ENCODE measurements at regions not wholly inside any gene's neighbourhood (a gene's known extent, or its start where the extent isn't known, plus 50 kb on each side); places are given as distances from the start of the nearest gene placed in this dataset.

- TF ChIP-seq CTCF (IDR thresholded peaks at IDR 0.05) = no peak
- peaks cover 10% of the 10 kb centered on the region for H3K4me1 ChIP-seq
- H3K27ac ChIP-seq = peak overlapping the region; percentile 64
- ATAC-seq (peak; percentile 89), DNase-seq (no peak)
- intact Hi-C loops (cut with DNase I) = no loop called here
- no peak overlapping the region for H3K4me3 ChIP-seq
- no peaks in the 10 kb centered on the region for H3K9me3 ChIP-seq
- H3K36me3 ChIP-seq = no peaks in the 10 kb centered on the region
- H3K27me3 ChIP-seq = no peaks in the 10 kb centered on the region
Observed at GRCh38 chr7:131219312-131220041, 108.2 kb upstream of the MKLN1 start.

GRCh38 chr7:131221061-131221460 is 106.6 kb upstream of the MKLN1 start:
- Histone ChIP-seq H3K27ac (no peak overlapping the region), H3K4me1 (peaks cover 10% of the 10 kb centered on the region), H3K36me3 (no peaks in the 10 kb centered on the region), H3K27me3 (no peaks in the 10 kb centered on the region), H3K4me3 (no peak overlapping the region), H3K9me3 (no peaks in the 10 kb centered on the region)
- intact Hi-C loops (cut with DNase I) = no loop called here
- DNase-seq (no peak), ATAC-seq (no peak)
- no peak for TF ChIP-seq CTCF (IDR thresholded peaks at IDR 0.05)

- H3K4me1 ChIP-seq = peaks cover 10% of the 10 kb centered on the region
- intact Hi-C loops (cut with DNase I) = no loop called here
- H3K27me3 ChIP-seq = no peaks in the 10 kb centered on the region
- no peak for ATAC-seq
- H3K36me3 ChIP-seq = no peaks in the 10 kb centered on the region
- TF ChIP-seq CTCF (IDR thresholded peaks at IDR 0.05) = no peak
- no peaks in the 10 kb centered on the region for H3K9me3 ChIP-seq
- H3K4me3 ChIP-seq = no peak overlapping the region
- H3K27ac ChIP-seq = no peak overlapping the region
- DNase-seq = no peak
Observed at GRCh38 chr7:131222171-131222570, 105.5 kb upstream of the MKLN1 start.

- Histone ChIP-seq H3K9me3 (no peaks in the 10 kb centered on the region), H3K27ac (no peak overlapping the region), H3K27me3 (no peaks in the 10 kb centered on the region), H3K36me3 (no peaks in the 10 kb centered on the region), H3K4me1 (peaks cover 10% of the 10 kb centered on the region), H3K4me3 (no peak overlapping the region)
- DNase-seq = no peak
- no peak for TF ChIP-seq CTCF (IDR thresholded peaks at IDR 0.05)
- intact Hi-C loops (cut with DNase I) = no loop called here
- no peak for ATAC-seq
Observed at GRCh38 chr7:131223151-131223550, 104.5 kb upstream of the MKLN1 start.

- H3K27me3 ChIP-seq = no peaks in the 10 kb centered on the region
- no peak for DNase-seq
- TF ChIP-seq CTCF (IDR thresholded peaks at IDR 0.05) = no peak
- no peaks in the 10 kb centered on the region for H3K9me3 ChIP-seq
- ATAC-seq = no peak
- peak overlapping the region; percentile 72 for H3K27ac ChIP-seq
- H3K4me3 ChIP-seq = no peak overlapping the region
- H3K4me1 ChIP-seq = no peaks in the 10 kb centered on the region
- intact Hi-C loops (cut with DNase I) = no loop called here
- no peaks in the 10 kb centered on the region for H3K36me3 ChIP-seq
Observed at GRCh38 chr7:131224996-131225395, 102.7 kb upstream of the MKLN1 start.
